SJSA1 (cell line): ENCODE measurements at regions not wholly inside any gene's neighbourhood (a gene's known extent, or its start where the extent isn't known, plus 50 kb on each side); places are given as distances from the start of the nearest gene placed in this dataset.

Experiments used
- DNase-seq, 2 experiments: peaks; one replicate each; pipeline ENCODE4 v3.0.0-alpha.2; 2015 to 2020; ENCODE audit warnings: low spot score in 2 of 2, low read depth in 1 of 2
- H3K27ac ChIP-seq: fragments of 250-450 bp; sonication (Bioruptor Pico); 2 replicates; pipeline ENCODE4 v1.5.1; 2020; ENCODE audit warnings: mild to moderate bottlenecking, moderate library complexity
- H3K27me3 ChIP-seq: fragments of 250-450 bp; sonication (Bioruptor Pico); replicated peaks from 2 replicates; pipeline ENCODE4 v1.5.1; 2020; ENCODE audit warnings: mild to moderate bottlenecking, moderate library complexity
- H3K36me3 ChIP-seq: fragments of 250-450 bp; sonication (Bioruptor Pico); 2 replicates; pipeline ENCODE4 v1.5.1; 2020; ENCODE audit warnings: mild to moderate bottlenecking
- H3K4me1 ChIP-seq: fragments of 250-450 bp; sonication (Bioruptor Pico); replicated peaks from 2 replicates; pipeline ENCODE4 v1.6.1; 2021; ENCODE audit warnings: mild to moderate bottlenecking
- H3K4me3 ChIP-seq: fragments of 250-450 bp; sonication (Bioruptor Pico); 2 replicates; pipeline ENCODE4 v1.5.1; 2020; ENCODE audit warnings: mild to moderate bottlenecking
- H3K9me3 ChIP-seq: fragments of 250-450 bp; sonication (Bioruptor Pico); replicated peaks from 2 replicates; pipeline ENCODE4 v1.5.1; 2020; ENCODE audit warnings: mild to moderate bottlenecking

DNA sequence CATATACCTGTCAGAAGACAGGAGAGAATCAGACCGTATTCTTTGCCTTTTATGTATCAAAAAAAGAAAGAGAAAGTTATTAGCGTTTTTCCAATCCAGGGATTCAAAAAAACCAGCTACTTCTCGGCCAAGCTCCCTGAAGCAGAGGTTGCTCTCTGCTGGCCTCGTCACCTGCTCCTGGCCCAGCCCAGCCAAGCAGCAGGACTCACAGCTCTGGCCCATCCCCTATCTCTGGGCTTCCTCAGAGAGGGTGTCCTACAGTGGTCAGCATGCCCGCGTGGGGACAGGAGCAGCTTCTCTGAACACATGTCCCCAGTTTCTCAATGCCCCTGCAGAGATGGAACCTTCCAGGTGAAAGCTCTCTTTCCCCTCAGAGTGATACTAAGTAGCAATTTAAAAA is 209.0 kb downstream of the URI1 start:
- Histone ChIP-seq H3K9me3 (no peaks in the 10 kb centered on the region), H3K36me3 (no peaks in the 10 kb centered on the region), H3K4me3 (no peak overlapping the region), H3K4me1 (no peaks in the 10 kb centered on the region), H3K27ac (no peak overlapping the region), H3K27me3 (peaks cover 4% of the 10 kb centered on the region; the same call in 1 of the 2 replicates)
- no peak for DNase-seq

DNA sequence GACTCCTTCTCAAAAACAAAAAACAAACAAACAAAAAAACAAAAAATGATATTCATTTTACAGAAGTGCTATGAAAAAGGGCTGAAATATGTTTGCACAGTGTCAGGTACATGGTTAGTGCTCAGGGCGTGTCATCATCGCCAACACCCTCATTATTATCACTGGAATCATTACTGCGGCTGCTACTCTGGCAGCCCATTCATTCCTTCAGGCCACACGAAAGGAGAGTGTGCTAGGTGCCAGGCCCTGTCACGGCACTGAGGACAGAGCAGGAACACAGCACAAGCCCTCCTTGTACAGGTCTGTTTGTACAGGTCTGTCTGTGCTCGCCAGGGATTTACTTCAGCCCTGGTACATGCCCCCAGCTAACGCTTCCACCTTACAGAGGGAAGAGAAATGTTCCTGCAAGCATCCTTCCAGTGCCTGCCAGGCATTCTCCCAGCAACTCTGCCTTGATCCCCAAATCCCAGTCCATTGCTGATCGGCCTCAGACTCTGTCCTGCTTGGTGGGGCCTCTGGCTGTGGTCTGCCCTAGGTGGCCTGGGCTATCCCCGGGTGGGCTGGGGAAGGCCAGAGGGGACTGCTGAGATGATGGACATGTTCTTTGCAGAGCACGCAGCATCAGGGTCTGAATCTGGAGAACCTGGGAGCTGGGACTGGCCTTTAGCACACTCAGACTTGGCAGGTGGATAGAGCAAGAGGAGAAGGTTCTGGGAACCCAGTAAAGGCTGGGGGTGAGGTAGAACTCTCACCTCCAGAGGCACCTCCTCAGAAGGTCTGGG is 210.7 kb downstream of the URI1 start:
- Histone ChIP-seq H3K4me3 (no peak overlapping the region), H3K27me3 (peaks cover 4% of the 10 kb centered on the region; the same call in 1 of the 2 replicates), H3K36me3 (no peaks in the 10 kb centered on the region), H3K27ac (no peak overlapping the region), H3K4me1 (no peaks in the 10 kb centered on the region), H3K9me3 (no peaks in the 10 kb centered on the region)
- DNase-seq: no peak

DNA sequence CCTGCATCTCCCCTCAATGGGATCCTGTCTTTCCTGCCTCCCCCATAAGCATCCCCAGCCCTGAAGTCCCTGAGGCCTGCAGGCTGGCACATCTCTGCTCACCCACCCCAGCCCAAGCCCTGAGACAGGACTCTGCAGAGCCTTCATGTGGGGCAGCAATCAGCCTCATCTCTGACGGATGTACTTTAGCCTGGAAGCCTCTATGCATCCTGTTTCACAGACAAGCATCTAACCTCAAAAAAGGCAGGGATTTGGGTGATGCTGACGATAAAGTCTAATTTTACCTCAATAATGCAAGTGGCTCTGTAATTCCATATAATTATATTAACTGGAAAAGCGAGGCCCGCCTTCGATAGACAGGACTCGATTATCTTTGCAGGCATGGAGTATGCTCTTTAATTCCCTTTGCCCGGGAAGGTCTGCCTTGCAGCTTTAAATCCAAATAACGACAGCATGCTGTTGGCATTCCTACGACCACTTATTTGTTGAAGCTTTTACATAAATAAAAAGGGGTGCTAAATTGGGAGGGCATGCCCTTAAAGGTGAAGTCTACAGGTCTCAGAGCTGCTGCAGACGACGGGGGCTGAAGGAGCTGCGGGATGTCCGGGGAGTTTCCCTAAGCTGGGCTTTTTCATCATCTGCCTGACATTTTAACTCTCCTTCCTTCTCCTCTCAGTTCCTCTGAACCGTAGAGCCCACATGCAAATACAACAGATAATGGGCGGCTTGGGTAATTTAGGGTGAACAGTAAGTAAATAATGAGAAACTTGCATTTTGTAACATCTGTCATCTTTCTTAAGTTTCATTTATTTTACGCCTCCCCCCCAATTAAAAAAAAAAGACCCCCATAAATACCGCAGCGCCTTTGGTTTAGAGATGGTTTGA is 211.5 kb downstream of the URI1 start:
- peaks cover 4% of the 10 kb centered on the region; the same call in 1 of the 2 replicates for H3K27me3 ChIP-seq
- H3K9me3 ChIP-seq: no peaks in the 10 kb centered on the region
- H3K4me1 ChIP-seq: no peaks in the 10 kb centered on the region
- no peak overlapping the region for H3K4me3 ChIP-seq
- no peak overlapping the region for H3K27ac ChIP-seq
- no peaks in the 10 kb centered on the region for H3K36me3 ChIP-seq
- DNase-seq: no peak

DNA sequence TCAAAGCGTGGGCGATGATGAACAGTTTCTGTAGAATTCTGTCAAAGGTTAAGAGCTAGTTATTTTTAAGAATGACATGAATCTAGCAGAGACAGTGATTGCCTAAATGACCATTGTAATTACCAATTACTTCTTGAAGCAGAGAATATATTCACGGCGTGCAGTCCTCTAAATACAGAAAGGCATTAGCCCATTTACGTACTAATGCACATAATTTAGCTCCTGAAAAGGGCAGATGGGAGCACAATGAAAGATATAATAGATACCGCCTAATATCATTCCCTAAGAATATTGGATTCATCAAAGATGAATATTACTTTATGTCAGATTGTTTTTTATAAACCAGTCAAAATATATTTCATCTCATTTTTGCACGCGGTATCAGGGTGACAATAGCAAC is 212.4 kb downstream of the URI1 start:
- H3K36me3 ChIP-seq: no peaks in the 10 kb centered on the region
- H3K27ac ChIP-seq: no peak overlapping the region
- no peaks in the 10 kb centered on the region for H3K4me1 ChIP-seq
- peaks cover 4% of the 10 kb centered on the region; the same call in 1 of the 2 replicates for H3K27me3 ChIP-seq
- H3K4me3 ChIP-seq: no peak overlapping the region
- H3K9me3 ChIP-seq: no peaks in the 10 kb centered on the region
- no peak for DNase-seq

DNA sequence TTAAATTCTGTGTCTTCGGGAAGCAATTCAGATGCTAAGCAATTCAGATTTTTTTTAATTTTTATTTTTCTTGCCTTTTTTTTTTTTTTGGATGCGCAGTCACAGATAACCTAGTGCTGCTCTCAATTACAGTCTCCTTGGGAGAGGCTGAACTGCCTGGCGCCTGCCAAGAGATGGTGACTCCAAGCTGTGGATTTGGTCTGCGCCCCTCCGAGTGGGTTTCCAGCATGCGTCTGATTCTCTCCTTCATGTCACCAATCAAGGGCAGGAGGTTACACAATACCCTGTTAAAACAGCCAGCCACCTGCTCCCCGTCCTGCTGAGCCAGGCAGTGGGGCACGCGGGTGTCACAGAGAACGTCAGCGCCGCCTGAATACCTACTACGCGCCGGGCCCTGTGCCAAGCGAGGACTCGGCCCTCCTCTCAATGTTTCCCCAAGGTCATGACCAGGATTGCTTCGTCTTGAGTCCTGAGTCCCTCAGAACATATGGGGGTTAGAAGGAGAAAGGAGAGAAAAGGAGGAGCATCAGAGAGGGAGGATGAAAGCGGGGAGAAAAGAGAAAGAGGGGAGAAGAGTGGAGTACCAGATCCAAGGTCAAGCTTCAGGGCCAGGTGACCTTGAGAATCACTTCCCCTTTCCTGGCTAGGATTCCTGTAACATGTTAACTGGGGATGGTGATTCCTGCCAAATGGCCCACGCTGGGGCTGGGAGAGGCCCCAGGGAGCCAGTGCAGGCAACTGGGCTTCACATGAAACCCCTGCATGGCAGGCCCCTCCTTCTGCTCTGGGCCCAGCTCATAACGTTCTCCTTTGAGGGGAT is 213.6 kb downstream of the URI1 start:
- DNase-seq: no peak
- Histone ChIP-seq H3K27ac (no peak overlapping the region), H3K9me3 (no peaks in the 10 kb centered on the region), H3K27me3 (peaks cover 4% of the 10 kb centered on the region; the same call in 1 of the 2 replicates), H3K4me3 (no peak overlapping the region), H3K4me1 (no peaks in the 10 kb centered on the region), H3K36me3 (no peaks in the 10 kb centered on the region)

DNA sequence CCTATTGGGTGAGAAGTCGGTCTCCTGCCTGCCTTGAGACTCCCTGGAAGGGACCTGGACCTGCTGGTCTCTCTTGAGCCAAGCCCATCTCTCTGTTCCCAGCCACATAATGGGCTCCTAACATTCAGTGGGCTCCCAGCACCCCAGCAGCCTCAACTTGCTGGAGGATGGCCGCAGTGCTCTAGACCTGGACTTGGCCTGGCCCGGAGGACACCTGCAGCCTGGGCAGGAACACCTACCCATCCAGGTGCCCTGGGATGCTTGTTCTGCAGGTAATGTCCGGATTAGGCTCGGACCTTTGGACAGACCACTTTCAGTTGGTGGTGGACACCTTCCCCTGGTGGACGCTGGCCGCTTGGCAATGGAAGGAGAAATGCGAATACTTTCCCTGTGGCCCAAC is 214.6 kb downstream of the URI1 start:
- Histone ChIP-seq H3K9me3 (no peaks in the 10 kb centered on the region), H3K4me1 (no peaks in the 10 kb centered on the region), H3K27ac (no peak overlapping the region), H3K36me3 (no peaks in the 10 kb centered on the region), H3K27me3 (peaks cover 4% of the 10 kb centered on the region; the same call in 1 of the 2 replicates), H3K4me3 (no peak overlapping the region)
- DNase-seq: no peak

DNA sequence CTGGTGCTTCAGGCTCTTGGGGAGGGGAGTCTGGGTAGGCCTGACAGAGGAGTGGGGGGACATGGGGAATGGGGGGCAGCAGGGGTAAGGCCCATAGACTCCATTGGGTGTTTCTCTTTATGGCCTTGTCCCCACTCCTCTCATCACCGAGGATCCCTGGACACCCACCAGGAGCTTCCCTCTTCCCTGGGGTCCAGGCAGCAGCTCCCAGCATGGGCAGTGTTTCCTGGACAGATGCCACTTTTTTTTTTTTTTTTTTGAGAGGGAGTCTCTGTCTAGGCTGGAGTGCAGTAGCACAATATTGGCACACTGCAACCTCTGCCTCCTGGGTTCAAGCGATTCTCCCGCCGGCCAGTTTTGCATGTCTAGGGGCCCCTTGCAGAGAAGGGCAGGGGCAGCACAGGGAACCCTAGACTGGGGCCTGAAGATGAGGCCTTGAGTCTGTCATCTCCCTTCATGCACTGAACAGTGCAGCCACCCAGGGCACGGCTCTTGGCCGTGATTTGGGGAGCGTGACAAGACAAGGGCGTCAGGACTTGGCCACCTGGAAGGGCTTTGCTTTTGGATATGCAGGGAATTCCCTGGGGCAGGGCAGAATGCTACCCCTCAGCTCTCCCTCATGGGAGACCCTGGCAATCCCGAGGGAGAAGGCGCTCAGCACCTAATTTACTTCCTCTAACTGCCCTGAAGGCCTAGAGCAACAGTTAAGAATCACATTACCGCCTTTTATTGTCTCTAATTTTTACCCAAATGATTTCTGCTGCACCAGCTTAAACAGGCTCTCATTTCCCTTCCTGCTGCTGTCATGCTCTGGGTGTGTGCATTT is 213.9 kb upstream of the ZNF536 start:
- H3K9me3 ChIP-seq: no peaks in the 10 kb centered on the region
- no peaks in the 10 kb centered on the region for H3K4me1 ChIP-seq
- DNase-seq: no peak
- peaks cover 4% of the 10 kb centered on the region; the same call in 1 of the 2 replicates for H3K27me3 ChIP-seq
- no peaks in the 10 kb centered on the region for H3K36me3 ChIP-seq
- H3K4me3 ChIP-seq: no peak overlapping the region
- no peak overlapping the region for H3K27ac ChIP-seq

DNA sequence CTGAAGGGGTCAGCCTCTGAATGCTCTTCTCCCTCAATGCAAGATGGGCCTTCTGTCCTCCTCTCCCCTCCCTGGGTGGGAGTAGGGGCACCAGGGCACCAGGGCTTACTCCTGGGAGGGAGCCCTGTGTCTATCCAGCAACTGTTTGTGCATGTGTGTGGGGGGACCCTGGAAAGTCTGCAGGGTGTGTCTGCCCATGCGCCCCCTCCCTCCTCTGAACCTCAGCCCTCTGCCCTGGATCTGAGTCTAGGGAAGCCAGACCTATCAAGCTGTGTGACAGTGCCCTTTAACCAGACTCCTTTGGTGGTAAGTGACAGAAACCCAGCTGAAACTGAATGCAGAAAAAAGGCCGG is 213.3 kb upstream of the ZNF536 start:
- Histone ChIP-seq H3K27me3 (peaks cover 4% of the 10 kb centered on the region; the same call in 1 of the 2 replicates), H3K9me3 (no peaks in the 10 kb centered on the region), H3K36me3 (no peaks in the 10 kb centered on the region), H3K27ac (no peak overlapping the region), H3K4me1 (no peaks in the 10 kb centered on the region), H3K4me3 (no peak overlapping the region)
- no peak for DNase-seq

- no peaks in the 10 kb centered on the region for H3K9me3 ChIP-seq
- DNase-seq: no peak
- H3K4me3 ChIP-seq: no peak overlapping the region
- no peaks in the 10 kb centered on the region for H3K27me3 ChIP-seq
- no peaks in the 10 kb centered on the region for H3K36me3 ChIP-seq
- no peak overlapping the region for H3K27ac ChIP-seq
- no peaks in the 10 kb centered on the region for H3K4me1 ChIP-seq
Observed at GRCh38 chr19:30159636-30160035, 212.5 kb upstream of the ZNF536 start.

DNA sequence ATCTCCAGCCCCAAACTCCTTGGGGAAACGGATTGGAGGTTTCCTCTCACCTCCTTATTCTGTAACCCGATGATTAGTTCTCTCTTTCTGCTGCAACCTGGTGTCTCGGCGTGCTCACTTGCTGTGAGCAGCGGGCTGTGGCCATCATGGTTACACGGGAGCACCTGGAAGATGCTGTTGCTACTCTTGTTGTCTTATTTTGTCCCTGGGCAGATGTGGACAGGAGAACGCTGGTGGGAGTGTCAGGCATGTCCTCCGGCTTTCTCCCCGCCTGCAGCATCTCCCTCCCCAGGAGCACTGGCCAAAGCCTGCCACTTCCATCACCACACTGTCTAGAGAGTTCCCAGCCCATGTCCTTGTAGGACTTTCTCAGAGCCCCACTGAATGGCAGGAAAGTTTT is 211.8 kb upstream of the ZNF536 start:
- no peaks in the 10 kb centered on the region for H3K27me3 ChIP-seq
- H3K9me3 ChIP-seq: no peaks in the 10 kb centered on the region
- no peak overlapping the region for H3K4me3 ChIP-seq
- no peaks in the 10 kb centered on the region for H3K4me1 ChIP-seq
- no peak overlapping the region for H3K27ac ChIP-seq
- DNase-seq: no peak
- H3K36me3 ChIP-seq: no peaks in the 10 kb centered on the region

- DNase-seq: no peak
- no peaks in the 10 kb centered on the region for H3K27me3 ChIP-seq
- H3K4me1 ChIP-seq: no peaks in the 10 kb centered on the region
- H3K36me3 ChIP-seq: no peaks in the 10 kb centered on the region
- no peak overlapping the region for H3K4me3 ChIP-seq
- no peaks in the 10 kb centered on the region for H3K9me3 ChIP-seq
- no peak overlapping the region for H3K27ac ChIP-seq
Observed at GRCh38 chr19:30161021-30161655, 211.0 kb upstream of the ZNF536 start.

DNA sequence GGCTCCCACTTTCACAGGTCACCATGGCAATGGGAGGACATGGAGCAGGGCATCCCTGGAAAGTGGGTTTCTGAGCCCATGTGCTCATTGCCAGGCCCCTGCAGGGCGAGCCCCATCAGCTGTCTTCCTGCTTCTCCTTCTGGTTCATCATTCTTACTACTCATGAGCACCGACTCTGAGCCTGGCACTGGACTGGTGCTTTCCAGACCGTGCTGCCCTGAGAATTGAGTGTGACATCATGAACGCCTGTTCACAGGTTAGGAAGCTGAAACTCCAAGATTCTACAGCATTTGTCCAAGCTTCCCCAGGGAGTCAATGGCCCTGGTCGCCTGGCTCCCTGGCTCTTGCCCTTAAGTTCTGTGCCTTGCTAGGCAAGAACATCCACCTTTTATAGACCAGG is 210.4 kb upstream of the ZNF536 start:
- H3K9me3 ChIP-seq: no peaks in the 10 kb centered on the region
- H3K4me3 ChIP-seq: no peak overlapping the region

DNA sequence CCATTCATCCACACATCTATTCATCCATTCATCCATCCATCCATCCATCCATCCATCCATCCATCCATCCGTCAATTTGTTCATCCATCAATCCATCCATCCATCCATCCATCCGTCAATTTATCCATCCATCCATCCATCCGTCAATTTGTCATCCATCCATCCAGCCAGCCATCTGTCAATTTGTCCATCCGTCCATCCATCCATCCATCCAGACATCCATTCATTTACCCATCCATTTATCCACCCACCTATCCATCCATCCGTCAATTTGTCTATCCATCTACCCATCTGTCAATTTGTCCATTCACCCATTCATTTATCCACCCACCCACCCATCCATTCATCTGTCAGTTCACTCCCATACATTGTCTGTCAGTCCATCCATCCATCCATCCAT is 209.5 kb upstream of the ZNF536 start:
- H3K27ac ChIP-seq: no peak overlapping the region
- no peaks in the 10 kb centered on the region for H3K36me3 ChIP-seq
- H3K9me3 ChIP-seq: no peaks in the 10 kb centered on the region
- DNase-seq: no peak
- H3K4me3 ChIP-seq: no peak overlapping the region
- no peaks in the 10 kb centered on the region for H3K4me1 ChIP-seq
- no peaks in the 10 kb centered on the region for H3K27me3 ChIP-seq

More for the DNA sequence above, 210.4 kb upstream of the ZNF536 start:
- DNase-seq: no peak
- Histone ChIP-seq H3K27ac (no peak overlapping the region), H3K27me3 (no peaks in the 10 kb centered on the region), H3K36me3 (no peaks in the 10 kb centered on the region), H3K4me1 (no peaks in the 10 kb centered on the region)
